ENCODE measurements at regions not wholly inside any gene's neighbourhood (a gene's known extent, or its start where the extent isn't known, plus 50 kb on each side); places are given as distances from the start of the nearest gene placed in this dataset.
"Not testable (repeated sequence)": the region's sequence is repeated elsewhere in the genome, so short reads cannot be mapped to it uniquely, and the experiment has no call there.

GRCh38 chr3:110623571-110623970 is 448.0 kb upstream of the NECTIN3 start:
- no peak overlapping the region for H3K9ac ChIP-seq (ENCODE audit: insufficient read length, low read depth)
- TF ChIP-seq YY1 (IDR thresholded peaks at IDR 0.05; ENCODE audit: insufficient read depth, insufficient read length) = no peak
- no peak for TF ChIP-seq SUZ12 (IDR thresholded peaks at IDR 0.05; ENCODE audit: extremely low read depth, insufficient read depth, insufficient read length)
- no peak for TF ChIP-seq ZNF274 (IDR thresholded peaks at IDR 0.05; ENCODE audit: low read depth, low read length)
- no peak for DNase-seq (ENCODE audit: low read depth, low spot score)
- H3K4me1 ChIP-seq (ENCODE audit: insufficient read depth, insufficient read length) = no peaks in the 10 kb centered on the region
- H3K9me3 ChIP-seq (ENCODE audit: insufficient read depth, low read length) = no peaks in the 10 kb centered on the region
- no peaks in the 10 kb centered on the region for H3K27me3 ChIP-seq (ENCODE audit: insufficient read depth, insufficient read length)
- no peak overlapping the region for H3K4me3 ChIP-seq (ENCODE audit: insufficient read length, low read depth)
- H3K36me3 ChIP-seq (ENCODE audit: insufficient read depth, insufficient read length, low read length) = no peaks in the 10 kb centered on the region

DNA sequence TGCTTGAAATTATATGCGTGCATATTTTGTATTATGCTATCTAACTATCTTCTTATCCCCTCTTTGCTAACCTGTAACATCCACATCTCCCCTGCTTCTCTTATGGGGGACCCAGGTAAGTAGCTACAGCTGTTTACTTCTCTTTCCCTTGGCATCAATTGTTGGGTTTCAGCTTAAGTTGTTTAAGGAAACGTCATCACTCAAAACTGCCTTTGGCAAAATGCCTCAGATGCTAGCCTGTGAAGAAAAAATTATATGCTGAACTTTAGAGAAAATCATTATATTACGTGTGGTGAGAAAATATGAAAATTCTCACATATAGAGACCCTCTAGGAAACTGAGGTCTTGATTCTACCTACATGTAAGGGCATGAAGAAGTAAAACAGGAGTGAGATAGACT is 447.0 kb upstream of the NECTIN3 start:
- Histone ChIP-seq H3K36me3 (ENCODE audit: insufficient read depth, insufficient read length, low read length) (no peaks in the 10 kb centered on the region), H3K4me3 (ENCODE audit: insufficient read length, low read depth) (no peak overlapping the region), H3K9me3 (ENCODE audit: insufficient read depth, low read length) (no peaks in the 10 kb centered on the region), H3K27me3 (ENCODE audit: insufficient read depth, insufficient read length) (no peaks in the 10 kb centered on the region), H3K4me1 (ENCODE audit: insufficient read depth, insufficient read length) (no peaks in the 10 kb centered on the region), H3K9ac (ENCODE audit: insufficient read length, low read depth) (no peak overlapping the region)
- DNase-seq (ENCODE audit: low read depth, low spot score) = no peak
- no peak for TF ChIP-seq SUZ12 (IDR thresholded peaks at IDR 0.05; ENCODE audit: extremely low read depth, insufficient read depth, insufficient read length)
- no peak for TF ChIP-seq ZNF274 (IDR thresholded peaks at IDR 0.05; ENCODE audit: low read depth, low read length)
- TF ChIP-seq YY1 (IDR thresholded peaks at IDR 0.05; ENCODE audit: insufficient read depth, insufficient read length) = no peak

DNA sequence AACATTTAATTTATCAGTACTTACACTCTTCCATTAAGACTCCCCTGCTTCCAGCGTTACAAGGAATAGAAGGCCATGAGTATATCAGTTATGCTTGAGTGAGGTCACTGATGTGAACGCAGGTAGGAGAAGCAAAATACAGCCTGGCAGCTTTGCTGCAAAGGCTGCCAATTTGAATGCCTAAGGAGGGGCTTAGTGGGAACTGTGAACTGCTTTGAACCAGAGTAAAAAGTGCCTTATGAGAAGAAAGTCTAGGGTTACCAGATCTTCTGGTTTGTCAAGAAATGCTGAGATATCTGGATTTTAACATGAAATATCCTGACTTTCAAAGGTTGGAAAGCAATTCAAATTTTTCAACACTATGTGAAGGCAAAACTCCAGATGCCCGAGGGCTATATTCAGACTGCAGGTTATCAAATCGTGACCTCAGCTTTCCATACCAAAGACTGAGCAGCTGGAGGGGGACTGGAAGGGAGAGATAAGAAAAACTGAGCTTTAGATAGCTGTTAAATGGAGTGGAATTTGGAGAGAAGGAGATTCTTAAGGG is 446.3 kb upstream of the NECTIN3 start:
- Histone ChIP-seq H3K9ac (ENCODE audit: insufficient read length, low read depth) (no peak overlapping the region), H3K4me1 (ENCODE audit: insufficient read depth, insufficient read length) (no peaks in the 10 kb centered on the region), H3K4me3 (ENCODE audit: insufficient read length, low read depth) (no peak overlapping the region), H3K27me3 (ENCODE audit: insufficient read depth, insufficient read length) (no peaks in the 10 kb centered on the region), H3K36me3 (ENCODE audit: insufficient read depth, insufficient read length, low read length) (no peaks in the 10 kb centered on the region), H3K9me3 (ENCODE audit: insufficient read depth, low read length) (no peaks in the 10 kb centered on the region)
- no peak for DNase-seq (ENCODE audit: low read depth, low spot score)
- TF ChIP-seq ZNF274 (IDR thresholded peaks at IDR 0.05; ENCODE audit: low read depth, low read length) (no peak), YY1 (IDR thresholded peaks at IDR 0.05; ENCODE audit: insufficient read depth, insufficient read length) (no peak)

GRCh38 chr3:110626652-110627111 is 444.9 kb upstream of the NECTIN3 start:
- not testable (repeated sequence) for H3K4me1 ChIP-seq (ENCODE audit: insufficient read depth, insufficient read length); DNase-seq (ENCODE audit: low read depth, low spot score); H3K36me3 ChIP-seq (ENCODE audit: insufficient read depth, insufficient read length, low read length); H3K4me3 ChIP-seq (ENCODE audit: insufficient read length, low read depth); H3K9ac ChIP-seq (ENCODE audit: insufficient read length, low read depth); H3K9me3 ChIP-seq (ENCODE audit: insufficient read depth, low read length); H3K27me3 ChIP-seq (ENCODE audit: insufficient read depth, insufficient read length)

DNA sequence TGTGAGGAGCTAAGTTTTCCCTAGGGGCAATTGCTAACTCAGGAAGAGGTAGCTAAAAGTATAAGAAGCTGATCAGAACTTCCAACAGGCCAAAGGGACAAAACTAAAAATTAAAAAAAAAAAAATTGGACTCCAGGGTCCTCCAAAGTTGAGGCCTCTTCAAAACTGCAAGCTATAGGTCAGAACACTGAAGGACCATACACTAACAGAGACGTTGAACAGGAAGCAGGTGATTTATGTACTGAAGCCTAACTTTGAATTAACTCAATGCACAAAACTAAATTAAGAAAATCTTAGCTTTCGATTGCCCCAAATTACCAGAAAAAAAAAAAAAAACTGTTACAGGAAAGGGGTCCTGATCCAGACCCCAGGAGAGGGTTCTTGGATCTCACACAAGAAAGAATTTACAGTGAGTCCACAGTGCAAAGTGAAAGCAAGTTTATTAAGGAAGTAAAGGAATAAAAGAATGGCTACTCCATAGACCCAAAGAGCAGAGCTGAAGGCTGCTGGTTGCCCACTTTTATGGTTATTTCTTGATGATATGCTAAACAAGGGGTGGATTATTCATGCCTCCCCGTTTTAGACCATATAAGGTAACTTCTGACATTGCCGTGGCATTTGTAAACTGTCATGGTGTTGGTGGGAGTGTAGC is 442.8 kb upstream of the NECTIN3 start:
- no peak for TF ChIP-seq SUZ12 (IDR thresholded peaks at IDR 0.05; ENCODE audit: extremely low read depth, insufficient read depth, insufficient read length)
- TF ChIP-seq YY1 (IDR thresholded peaks at IDR 0.05; ENCODE audit: insufficient read depth, insufficient read length) = no peak
- TF ChIP-seq ZNF274 (IDR thresholded peaks at IDR 0.05; ENCODE audit: low read depth, low read length) = no peak
- no peaks in the 10 kb centered on the region for H3K9me3 ChIP-seq (ENCODE audit: insufficient read depth, low read length)
- no peaks in the 10 kb centered on the region for H3K36me3 ChIP-seq (ENCODE audit: insufficient read depth, insufficient read length, low read length)
- no peaks in the 10 kb centered on the region for H3K4me1 ChIP-seq (ENCODE audit: insufficient read depth, insufficient read length)
- no peak for DNase-seq (ENCODE audit: low read depth, low spot score)
- H3K27me3 ChIP-seq (ENCODE audit: insufficient read depth, insufficient read length) = no peaks in the 10 kb centered on the region
- no peak overlapping the region for H3K9ac ChIP-seq (ENCODE audit: insufficient read length, low read depth)
- no peak overlapping the region for H3K4me3 ChIP-seq (ENCODE audit: insufficient read length, low read depth)

DNA sequence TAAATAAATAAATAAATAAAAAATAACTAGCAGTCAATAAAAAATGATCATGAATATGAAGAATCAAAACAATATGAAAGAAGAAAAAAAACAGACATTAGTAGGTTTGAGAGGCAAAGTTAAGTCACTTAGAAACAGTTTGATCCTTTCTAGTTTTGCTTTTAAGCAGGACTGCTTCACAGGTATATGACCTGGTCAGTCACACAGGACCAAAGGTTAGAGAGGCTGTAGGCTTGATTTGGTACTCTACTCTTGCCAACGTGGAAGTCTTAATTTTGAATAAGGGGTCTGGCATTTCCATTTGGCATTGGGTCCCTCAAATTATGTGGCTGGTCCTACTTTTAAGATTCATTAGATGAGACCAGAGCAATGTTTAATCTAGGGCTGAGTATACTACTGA is 441.7 kb upstream of the NECTIN3 start:
- H3K9me3 ChIP-seq (ENCODE audit: insufficient read depth, low read length) = no peaks in the 10 kb centered on the region
- TF ChIP-seq ZNF274 (IDR thresholded peaks at IDR 0.05; ENCODE audit: low read depth, low read length) (no peak), YY1 (IDR thresholded peaks at IDR 0.05; ENCODE audit: insufficient read depth, insufficient read length) (no peak), SUZ12 (IDR thresholded peaks at IDR 0.05; ENCODE audit: extremely low read depth, insufficient read depth, insufficient read length) (no peak)
- DNase-seq (ENCODE audit: low read depth, low spot score) = no peak
- no peaks in the 10 kb centered on the region for H3K4me1 ChIP-seq (ENCODE audit: insufficient read depth, insufficient read length)
- no peak overlapping the region for H3K9ac ChIP-seq (ENCODE audit: insufficient read length, low read depth)
- H3K36me3 ChIP-seq (ENCODE audit: insufficient read depth, insufficient read length, low read length) = no peaks in the 10 kb centered on the region
- H3K4me3 ChIP-seq (ENCODE audit: insufficient read length, low read depth) = no peak overlapping the region
- no peaks in the 10 kb centered on the region for H3K27me3 ChIP-seq (ENCODE audit: insufficient read depth, insufficient read length)

DNA sequence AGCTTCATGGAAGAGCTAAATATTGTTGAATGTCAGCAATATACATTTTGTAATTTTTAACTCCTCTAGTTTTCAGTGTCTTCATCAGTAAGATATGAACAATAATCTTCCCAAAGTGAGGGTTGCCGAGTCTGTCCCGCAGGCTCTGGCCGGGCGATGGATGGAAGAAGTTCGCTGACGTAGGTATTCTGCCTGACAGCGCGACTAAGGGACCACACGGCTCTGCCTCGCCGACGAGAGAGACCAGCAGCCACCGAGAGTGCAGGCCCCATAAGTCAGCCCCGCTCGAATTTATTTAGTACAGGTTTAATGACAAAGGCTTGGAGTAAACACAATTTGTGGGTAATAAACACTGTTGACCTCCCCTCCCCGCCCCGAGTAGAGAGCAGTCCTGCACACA is 427.4 kb upstream of the NECTIN3 start:
- H3K36me3 ChIP-seq (ENCODE audit: insufficient read depth, insufficient read length, low read length) = no peaks in the 10 kb centered on the region
- no peak overlapping the region for H3K4me3 ChIP-seq (ENCODE audit: insufficient read length, low read depth)
- no peak overlapping the region for H3K9ac ChIP-seq (ENCODE audit: insufficient read length, low read depth)
- no peaks in the 10 kb centered on the region for H3K27me3 ChIP-seq (ENCODE audit: insufficient read depth, insufficient read length)
- DNase-seq (ENCODE audit: low read depth, low spot score) = no peak
- TF ChIP-seq ZNF274 (IDR thresholded peaks at IDR 0.05; ENCODE audit: low read depth, low read length) (no peak), YY1 (IDR thresholded peaks at IDR 0.05; ENCODE audit: insufficient read depth, insufficient read length) (no peak), SUZ12 (IDR thresholded peaks at IDR 0.05; ENCODE audit: extremely low read depth, insufficient read depth, insufficient read length) (no peak)
- no peaks in the 10 kb centered on the region for H3K9me3 ChIP-seq (ENCODE audit: insufficient read depth, low read length)
- no peaks in the 10 kb centered on the region for H3K4me1 ChIP-seq (ENCODE audit: insufficient read depth, insufficient read length)

Measured in NT2/D1 (cell line).